H9 (cell line): ENCODE measurements at regions not wholly inside any gene's neighbourhood (a gene's known extent, or its start where the extent isn't known, plus 50 kb on each side); places are given as distances from the start of the nearest gene placed in this dataset.

Source experiments
- DNase-seq: peaks from one replicate; pipeline ENCODE4 v3.0.0-alpha.2; 2017
- H2AFZ ChIP-seq: one replicate; pipeline ENCODE4 v1.6.1; 2013; ENCODE audit warnings: mild to moderate bottlenecking, low read length, control low read depth, moderate library complexity
- H2AK5ac ChIP-seq: 2 replicates; pipeline ENCODE4 v1.6.1; 2013; ENCODE audit warnings: low read length, control low read depth, mixed read lengths; ENCODE audit not compliant: insufficient read length
- H2BK120ac ChIP-seq: one replicate; pipeline ENCODE4 v1.6.1; 2013; ENCODE audit warnings: low read depth, mild to moderate bottlenecking, low read length, control low read depth, inconsistent platforms; ENCODE audit not compliant: poor library complexity, severe bottlenecking
- H2BK12ac ChIP-seq: 2 replicates; pipeline ENCODE4 v1.6.1; 2013; ENCODE audit warnings: low read length, control low read depth, mixed read lengths, low read depth; ENCODE audit not compliant: insufficient read length
- H2BK15ac ChIP-seq: 2 replicates; pipeline ENCODE4 v1.6.1; 2013; ENCODE audit warnings: low read depth, low read length, control low read depth
- H2BK20ac ChIP-seq: one replicate; pipeline ENCODE4 v1.6.1; 2013; ENCODE audit warnings: low read depth, mild to moderate bottlenecking, low read length, control low read depth, inconsistent platforms; ENCODE audit not compliant: poor library complexity, severe bottlenecking
- H2BK5ac ChIP-seq: 2 replicates; pipeline ENCODE4 v1.6.1; 2013; ENCODE audit warnings: low read length, control low read depth, mixed read lengths; ENCODE audit not compliant: insufficient read length
- H3K14ac ChIP-seq: 2 replicates; pipeline ENCODE4 v1.6.1; 2013; ENCODE audit warnings: low read length, control low read depth; ENCODE audit not compliant: insufficient read depth
- H3K18ac ChIP-seq: 2 replicates; pipeline ENCODE4 v1.6.1; 2013; ENCODE audit warnings: low read depth, mild to moderate bottlenecking, mixed read lengths, low read length, control low read depth; ENCODE audit not compliant: insufficient read length
- H3K23ac ChIP-seq: 2 replicates; pipeline ENCODE4 v1.6.1; 2013; ENCODE audit warnings: low read length, control low read depth, mixed read lengths, low read depth; ENCODE audit not compliant: insufficient read length
- H3K23me2 ChIP-seq: 2 replicates; pipeline ENCODE4 v1.6.1; 2013; ENCODE audit warnings: low read depth, mild to moderate bottlenecking, mixed read lengths, low read length, control low read depth; ENCODE audit not compliant: insufficient read length, poor library complexity, severe bottlenecking
- H3K27ac ChIP-seq: 2 replicates; pipeline ENCODE4 v1.5.1; 2013; ENCODE audit warnings: low read length, control low read depth, mixed read lengths, low read depth; ENCODE audit not compliant: insufficient read length
- H3K27me3 ChIP-seq: 2 replicates; pipeline ENCODE4 v1.6.1; 2013; ENCODE audit warnings: low read length, control low read depth, inconsistent platforms; ENCODE audit not compliant: insufficient read depth
- H3K4ac ChIP-seq: 2 replicates; pipeline ENCODE4 v1.6.1; 2013; ENCODE audit warnings: low read depth, mild to moderate bottlenecking, control low read depth, inconsistent platforms, low read length, moderate library complexity
- H3K4me1 ChIP-seq: 2 replicates; pipeline ENCODE4 v1.6.1; 2013; ENCODE audit warnings: low read length, control low read depth, inconsistent platforms; ENCODE audit not compliant: insufficient read depth
- H3K4me2 ChIP-seq: 2 replicates; pipeline ENCODE4 v1.6.1; 2013; ENCODE audit warnings: low read length, control low read depth, mixed read lengths; ENCODE audit not compliant: insufficient read length, insufficient read depth
- H3K56ac ChIP-seq: 2 replicates; pipeline ENCODE4 v1.6.1; 2013; ENCODE audit warnings: low read depth, mild to moderate bottlenecking, mixed read lengths, low read length, control low read depth; ENCODE audit not compliant: insufficient read length
- H3K79me1 ChIP-seq: 2 replicates; pipeline ENCODE4 v1.6.1; 2013; ENCODE audit warnings: low read depth, mild to moderate bottlenecking, moderate library complexity, low read length, control low read depth, inconsistent platforms; ENCODE audit not compliant: insufficient read depth, poor library complexity, severe bottlenecking
- H3K79me2 ChIP-seq: 2 replicates; pipeline ENCODE4 v1.6.1; 2013; ENCODE audit warnings: low read length, control low read depth, inconsistent platforms; ENCODE audit not compliant: insufficient read depth
- H3K9ac ChIP-seq: 2 replicates; pipeline ENCODE4 v1.6.1; 2013; ENCODE audit warnings: low read length, control low read depth, mixed read lengths; ENCODE audit not compliant: insufficient read length; ENCODE audit errors: extremely low read depth
- H3K9me3 ChIP-seq: one replicate; pipeline ENCODE4 v1.6.1; 2013; ENCODE audit warnings: low read depth, low read length, inconsistent platforms; ENCODE audit not compliant: control insufficient read depth
- H3T11ph ChIP-seq: one replicate; pipeline ENCODE4 v1.6.1; 2013; ENCODE audit warnings: mild to moderate bottlenecking, low read length, control low read depth, inconsistent platforms
- H4K20me1 ChIP-seq: one replicate; pipeline ENCODE4 v1.6.1; 2013; ENCODE audit not compliant: control insufficient read depth, insufficient read length, insufficient read depth
- H4K5ac ChIP-seq: 2 replicates; pipeline ENCODE4 v1.6.1; 2013; ENCODE audit warnings: low read depth, mild to moderate bottlenecking, mixed read lengths, low read length, control low read depth; ENCODE audit not compliant: insufficient read length
- H4K8ac ChIP-seq: replicated peaks from 2 replicates; pipeline ENCODE4 v1.6.1; 2013; ENCODE audit warnings: low read length, control low read depth, mixed read lengths, low read depth; ENCODE audit not compliant: insufficient read length
- H4K91ac ChIP-seq: 2 replicates; pipeline ENCODE4 v1.6.1; 2013; ENCODE audit warnings: low read depth, mild to moderate bottlenecking, moderate library complexity, mixed read lengths, low read length, control low read depth; ENCODE audit not compliant: insufficient read length
- H3K27ac Mint-ChIP-seq, 3 experiments: 2 replicates in 2 of 3; 3 replicates in 1 of 3; pipeline ENCODE4 v1.8.0; 2020 to 2021; ENCODE audit warnings: mixed read lengths in 3 of 3, mild to moderate bottlenecking in 1 of 3, moderate library complexity in 1 of 3
- H3K27me3 Mint-ChIP-seq: 2 replicates; pipeline ENCODE4 v1.8.0; 2021; ENCODE audit warnings: low read depth, mild to moderate bottlenecking, moderate library complexity, mixed read lengths
- H3K36me3 Mint-ChIP-seq, 3 experiments: 2 replicates in 2 of 3; 3 replicates in 1 of 3; pipeline ENCODE4 v1.8.0; 2020 to 2021; ENCODE audit warnings: low read depth in 3 of 3, mixed read lengths in 3 of 3; ENCODE audit not compliant: insufficient read depth in 1 of 3
- H3K4me1 Mint-ChIP-seq, 2 experiments: 2 replicates each; pipeline ENCODE4 v1.8.0; 2020; ENCODE audit warnings: mixed read lengths in 2 of 2
- H3K4me3 Mint-ChIP-seq, 2 experiments: 2 replicates in 1 of 2; 3 replicates in 1 of 2; pipeline ENCODE4 v1.8.0; 2020 to 2021; ENCODE audit warnings: mild to moderate bottlenecking in 2 of 2, mixed read lengths in 2 of 2, moderate library complexity in 1 of 2
- H3K9me3 Mint-ChIP-seq, 2 experiments: 2 replicates in 1 of 2; 3 replicates in 1 of 2; pipeline ENCODE4 v1.8.0; 2020; ENCODE audit warnings: mild to moderate bottlenecking in 2 of 2, mixed read lengths in 2 of 2, moderate library complexity in 1 of 2
- WGBS: extraction: QIAGEN DNeasy Blood & Tissue Kit; methylation state at CpG from one replicate; pipeline ENCODE4 v1.1.7; 2013; ENCODE audit warnings: missing lambda C conversion rate, low lambda C conversion rate, mixed read lengths; ENCODE audit not compliant: insufficient read length; ENCODE audit errors: extremely low coverage; 5-methylcytosine and 5-hydroxymethylcytosine counted together
- TF ChIP-seq, protein P1 (sequence below): fragments of 200-600 bp; sonication (generic); conservative IDR thresholded peaks from 3 replicates; pipeline ENCODE4 v1.8.0; 2021; ENCODE audit warnings: antibody characterized with exemption, mild to moderate bottlenecking

- no peaks in the 10 kb centered on the region for H3K9me3 ChIP-seq
- H3K9me3 Mint-ChIP-seq = no peaks in the 10 kb centered on the region
- H2BK120ac ChIP-seq = no peak overlapping the region
- no peaks in the 10 kb centered on the region for H3K27me3 Mint-ChIP-seq
- no peak overlapping the region for H2BK20ac ChIP-seq
- no peak overlapping the region for H4K91ac ChIP-seq
- no peak overlapping the region for H4K5ac ChIP-seq
- H3K23me2 ChIP-seq = no peaks in the 10 kb centered on the region
- H3K79me2 ChIP-seq = no peaks in the 10 kb centered on the region
- no peaks in the 10 kb centered on the region for H3K4me1 ChIP-seq
- no peaks in the 10 kb centered on the region for H3K79me1 ChIP-seq
- no peak overlapping the region for H2BK5ac ChIP-seq
- no peaks in the 10 kb centered on the region for H4K20me1 ChIP-seq
- no peak overlapping the region for H3T11ph ChIP-seq
- no peak overlapping the region for H3K9ac ChIP-seq
- no peak overlapping the region for H2AFZ ChIP-seq
- no peak overlapping the region for H3K56ac ChIP-seq
- H2BK12ac ChIP-seq = no peak overlapping the region
- no CpG with 5 or more reads among the region's 3 CpGs for WGBS
- no peak overlapping the region for H3K23ac ChIP-seq
- no peak overlapping the region for H3K4ac ChIP-seq
- H3K4me1 Mint-ChIP-seq = no peaks in the 10 kb centered on the region; a peak in 1 of 4 replicates
- H3K4me3 Mint-ChIP-seq = no peak overlapping the region
- H3K4me2 ChIP-seq = no peak overlapping the region
- no peak overlapping the region for H4K8ac ChIP-seq
- no peaks in the 10 kb centered on the region for H3K27me3 ChIP-seq
- no peak overlapping the region for H2AK5ac ChIP-seq
- TF ChIP-seq, protein P1, sequence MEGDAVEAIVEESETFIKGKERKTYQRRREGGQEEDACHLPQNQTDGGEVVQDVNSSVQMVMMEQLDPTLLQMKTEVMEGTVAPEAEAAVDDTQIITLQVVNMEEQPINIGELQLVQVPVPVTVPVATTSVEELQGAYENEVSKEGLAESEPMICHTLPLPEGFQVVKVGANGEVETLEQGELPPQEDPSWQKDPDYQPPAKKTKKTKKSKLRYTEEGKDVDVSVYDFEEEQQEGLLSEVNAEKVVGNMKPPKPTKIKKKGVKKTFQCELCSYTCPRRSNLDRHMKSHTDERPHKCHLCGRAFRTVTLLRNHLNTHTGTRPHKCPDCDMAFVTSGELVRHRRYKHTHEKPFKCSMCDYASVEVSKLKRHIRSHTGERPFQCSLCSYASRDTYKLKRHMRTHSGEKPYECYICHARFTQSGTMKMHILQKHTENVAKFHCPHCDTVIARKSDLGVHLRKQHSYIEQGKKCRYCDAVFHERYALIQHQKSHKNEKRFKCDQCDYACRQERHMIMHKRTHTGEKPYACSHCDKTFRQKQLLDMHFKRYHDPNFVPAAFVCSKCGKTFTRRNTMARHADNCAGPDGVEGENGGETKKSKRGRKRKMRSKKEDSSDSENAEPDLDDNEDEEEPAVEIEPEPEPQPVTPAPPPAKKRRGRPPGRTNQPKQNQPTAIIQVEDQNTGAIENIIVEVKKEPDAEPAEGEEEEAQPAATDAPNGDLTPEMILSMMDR = no peak
- DNase-seq = no peak
- H3K27ac ChIP-seq = no peak overlapping the region
- no peak overlapping the region for H3K27ac Mint-ChIP-seq
- H3K14ac ChIP-seq = no peak overlapping the region
- H3K36me3 Mint-ChIP-seq = no peaks in the 10 kb centered on the region
- H2BK15ac ChIP-seq = no peak overlapping the region
- H3K18ac ChIP-seq = no peak overlapping the region
Observed at GRCh38 chr5:97967292-97967691, 784.2 kb upstream of the RIOK2 start.
